ENCODE measurements at regions not wholly inside any gene's neighbourhood (a gene's known extent, or its start where the extent isn't known, plus 50 kb on each side); places are given as distances from the start of the nearest gene placed in this dataset.

- H3K36me3 Mint-ChIP-seq (ENCODE audit: insufficient read depth): no peaks in the 10 kb centered on the region
These were observed 500.4 kb upstream of the HS3ST1 start for GRCh38 chr4:11929080-11929479.

GRCh38 chr4:11919316-11919715 lies 490.6 kb upstream of the HS3ST1 start:
- no peaks in the 10 kb centered on the region for H3K36me3 Mint-ChIP-seq (ENCODE audit: insufficient read depth)
- H3K27ac Mint-ChIP-seq: no peak overlapping the region
- no peaks in the 10 kb centered on the region for H3K4me1 Mint-ChIP-seq (ENCODE audit: low read depth in 2 of 2)
- H3K9me3 Mint-ChIP-seq: peaks cover 0 to 8% of the 10 kb centered on the region in 2 donors
- no peak for DNase-seq
- no peak overlapping the region for H3K4me3 Mint-ChIP-seq
- no peak for ATAC-seq (replicated peaks)
- H3K27me3 Mint-ChIP-seq: no peaks in the 10 kb centered on the region

More at GRCh38 chr4:11929080-11929479, 500.4 kb upstream of the HS3ST1 start:
- H3K27ac Mint-ChIP-seq: no peak overlapping the region
- H3K27me3 Mint-ChIP-seq: no peaks in the 10 kb centered on the region
- no peak overlapping the region for H3K4me3 Mint-ChIP-seq
- peaks cover 7 to 8% of the 10 kb centered on the region in 2 donors for H3K9me3 Mint-ChIP-seq
- H3K4me1 Mint-ChIP-seq (ENCODE audit: low read depth in 2 of 2): no peaks in the 10 kb centered on the region
- no peak for DNase-seq
- no peak for ATAC-seq (replicated peaks)

GRCh38 chr4:11914406-11914805 lies 485.7 kb upstream of the HS3ST1 start:
- H3K27me3 Mint-ChIP-seq: no peaks in the 10 kb centered on the region
- ATAC-seq (replicated peaks) (no peak), DNase-seq (no peak)
- H3K9me3 Mint-ChIP-seq: peaks cover 0 to 11% of the 10 kb centered on the region in 2 donors
- H3K4me3 Mint-ChIP-seq: no peak overlapping the region
- H3K36me3 Mint-ChIP-seq (ENCODE audit: insufficient read depth): no peaks in the 10 kb centered on the region
- no peaks in the 10 kb centered on the region for H3K4me1 Mint-ChIP-seq (ENCODE audit: low read depth in 2 of 2)
- H3K27ac Mint-ChIP-seq: no peak overlapping the region

- Mint-ChIP-seq H3K4me1 (ENCODE audit: low read depth in 2 of 2) (no peaks in the 10 kb centered on the region), H3K27ac (no peak overlapping the region), H3K4me3 (no peak overlapping the region), H3K36me3 (ENCODE audit: insufficient read depth) (no peaks in the 10 kb centered on the region), H3K27me3 (no peaks in the 10 kb centered on the region), H3K9me3 (peaks cover 0 to 14% of the 10 kb centered on the region in 2 donors)
- DNase-seq: no peak
- no peak for ATAC-seq (replicated peaks)
These were observed 484.2 kb upstream of the HS3ST1 start for GRCh38 chr4:11912886-11913285.

GRCh38 chr4:11910812-11911211 lies 482.1 kb upstream of the HS3ST1 start:
- ATAC-seq (replicated peaks): no peak
- peaks cover 9 to 13% of the 10 kb centered on the region in 2 donors for H3K9me3 Mint-ChIP-seq

GRCh38 chr4:11908712-11909111 lies 480.0 kb upstream of the HS3ST1 start:
- Mint-ChIP-seq H3K36me3 (ENCODE audit: insufficient read depth) (no peaks in the 10 kb centered on the region), H3K27me3 (no peaks in the 10 kb centered on the region), H3K9me3 (peaks cover 10 to 15% of the 10 kb centered on the region in 2 donors), H3K4me1 (ENCODE audit: low read depth in 2 of 2) (no peaks in the 10 kb centered on the region), H3K4me3 (no peak overlapping the region), H3K27ac (no peak overlapping the region)
- no peak for ATAC-seq (replicated peaks)
- DNase-seq: no peak

More at GRCh38 chr4:11910812-11911211, 482.1 kb upstream of the HS3ST1 start:
- H3K27me3 Mint-ChIP-seq: no peaks in the 10 kb centered on the region
- H3K4me3 Mint-ChIP-seq: no peak overlapping the region
- H3K27ac Mint-ChIP-seq: no peak overlapping the region
- H3K4me1 Mint-ChIP-seq (ENCODE audit: low read depth in 2 of 2): no peaks in the 10 kb centered on the region
- no peaks in the 10 kb centered on the region for H3K36me3 Mint-ChIP-seq (ENCODE audit: insufficient read depth)
- DNase-seq: no peak

- Mint-ChIP-seq H3K4me3 (no peak overlapping the region), H3K27ac (no peak overlapping the region), H3K27me3 (no peaks in the 10 kb centered on the region), H3K4me1 (ENCODE audit: low read depth in 2 of 2) (no peaks in the 10 kb centered on the region), H3K9me3 (peaks cover 10 to 15% of the 10 kb centered on the region in 2 donors), H3K36me3 (ENCODE audit: insufficient read depth) (no peaks in the 10 kb centered on the region)
- DNase-seq (no peak), ATAC-seq (replicated peaks) (no peak)
These were observed 479.5 kb upstream of the HS3ST1 start for GRCh38 chr4:11908205-11908604.

- DNase-seq: no peak
- no peak for ATAC-seq (replicated peaks)
These were observed 476.4 kb upstream of the HS3ST1 start for GRCh38 chr4:11904846-11905739.

GRCh38 chr4:11904117-11904535 lies 475.4 kb upstream of the HS3ST1 start:
- Mint-ChIP-seq H3K36me3 (ENCODE audit: insufficient read depth) (no peaks in the 10 kb centered on the region), H3K4me3 (no peak overlapping the region), H3K27me3 (no peaks in the 10 kb centered on the region), H3K9me3 (peaks cover 13 to 19% of the 10 kb centered on the region in 2 donors), H3K27ac (no peak overlapping the region), H3K4me1 (ENCODE audit: low read depth in 2 of 2) (no peaks in the 10 kb centered on the region)
- DNase-seq (no peak), ATAC-seq (replicated peaks) (no peak)

More at GRCh38 chr4:11904846-11905739, 476.4 kb upstream of the HS3ST1 start:
- H3K27me3 Mint-ChIP-seq: no peaks in the 10 kb centered on the region
- H3K27ac Mint-ChIP-seq: no peak overlapping the region
- no peaks in the 10 kb centered on the region for H3K36me3 Mint-ChIP-seq (ENCODE audit: insufficient read depth)
- H3K4me3 Mint-ChIP-seq: no peak overlapping the region
- H3K4me1 Mint-ChIP-seq (ENCODE audit: low read depth in 2 of 2): no peaks in the 10 kb centered on the region
- H3K9me3 Mint-ChIP-seq: peaks cover 10 to 15% of the 10 kb centered on the region in 2 donors

- H3K27ac Mint-ChIP-seq: no peak overlapping the region
- H3K4me1 Mint-ChIP-seq (ENCODE audit: low read depth in 2 of 2): no peaks in the 10 kb centered on the region
- ATAC-seq (replicated peaks): no peak
- DNase-seq: no peak
- peaks cover 15 to 16% of the 10 kb centered on the region in 2 donors for H3K9me3 Mint-ChIP-seq
- H3K36me3 Mint-ChIP-seq (ENCODE audit: insufficient read depth): no peaks in the 10 kb centered on the region
- no peaks in the 10 kb centered on the region for H3K27me3 Mint-ChIP-seq
- no peak overlapping the region for H3K4me3 Mint-ChIP-seq
These were observed 472.4 kb upstream of the HS3ST1 start for GRCh38 chr4:11901089-11901488.

GRCh38 chr4:11900359-11900758 lies 471.7 kb upstream of the HS3ST1 start:
- no peaks in the 10 kb centered on the region for H3K36me3 Mint-ChIP-seq (ENCODE audit: insufficient read depth)
- DNase-seq (no peak), ATAC-seq (replicated peaks) (no peak)
- H3K4me3 Mint-ChIP-seq: no peak overlapping the region
- H3K27me3 Mint-ChIP-seq: no peaks in the 10 kb centered on the region
- H3K9me3 Mint-ChIP-seq: peaks cover 11 to 12% of the 10 kb centered on the region in 2 donors
- H3K27ac Mint-ChIP-seq: no peak overlapping the region
- no peaks in the 10 kb centered on the region for H3K4me1 Mint-ChIP-seq (ENCODE audit: low read depth in 2 of 2)

GRCh38 chr4:11898796-11899195 lies 470.1 kb upstream of the HS3ST1 start:
- Mint-ChIP-seq H3K36me3 (ENCODE audit: insufficient read depth) (no peaks in the 10 kb centered on the region), H3K4me1 (ENCODE audit: low read depth in 2 of 2) (no peaks in the 10 kb centered on the region), H3K27me3 (no peaks in the 10 kb centered on the region), H3K9me3 (peaks cover 9 to 14% of the 10 kb centered on the region in 2 donors), H3K27ac (no peak overlapping the region), H3K4me3 (no peak overlapping the region)
- ATAC-seq (replicated peaks): no peak
- DNase-seq: no peak

- H3K27me3 Mint-ChIP-seq: no peaks in the 10 kb centered on the region
- no peaks in the 10 kb centered on the region for H3K36me3 Mint-ChIP-seq (ENCODE audit: insufficient read depth)
- no peaks in the 10 kb centered on the region for H3K4me1 Mint-ChIP-seq (ENCODE audit: low read depth in 2 of 2)
- no peak overlapping the region for H3K4me3 Mint-ChIP-seq
- H3K9me3 Mint-ChIP-seq: peaks cover 9 to 12% of the 10 kb centered on the region in 2 donors
- ATAC-seq (replicated peaks) (no peak), DNase-seq (no peak)
- H3K27ac Mint-ChIP-seq: no peak overlapping the region
These were observed 467.1 kb upstream of the HS3ST1 start for GRCh38 chr4:11895766-11896165.

- Mint-ChIP-seq H3K27me3 (no peaks in the 10 kb centered on the region), H3K36me3 (ENCODE audit: insufficient read depth) (no peaks in the 10 kb centered on the region), H3K4me1 (ENCODE audit: low read depth in 2 of 2) (no peaks in the 10 kb centered on the region), H3K27ac (no peak overlapping the region), H3K4me3 (no peak overlapping the region), H3K9me3 (peaks cover 9 to 12% of the 10 kb centered on the region in 2 donors)
- no peak for DNase-seq
- ATAC-seq (replicated peaks): no peak
These were observed 466.3 kb upstream of the HS3ST1 start for GRCh38 chr4:11894977-11895376.
